Stromal cell of bone marrow (primary cell): ENCODE measurements at regions not wholly inside any gene's neighbourhood (a gene's known extent, or its start where the extent isn't known, plus 50 kb on each side); places are given as distances from the start of the nearest gene placed in this dataset.

ENCODE experiments used
- DNase-seq: peaks from one replicate; pipeline ENCODE4 v3.0.0-alpha.2; 2012; ENCODE audit warnings: low read depth

DNA sequence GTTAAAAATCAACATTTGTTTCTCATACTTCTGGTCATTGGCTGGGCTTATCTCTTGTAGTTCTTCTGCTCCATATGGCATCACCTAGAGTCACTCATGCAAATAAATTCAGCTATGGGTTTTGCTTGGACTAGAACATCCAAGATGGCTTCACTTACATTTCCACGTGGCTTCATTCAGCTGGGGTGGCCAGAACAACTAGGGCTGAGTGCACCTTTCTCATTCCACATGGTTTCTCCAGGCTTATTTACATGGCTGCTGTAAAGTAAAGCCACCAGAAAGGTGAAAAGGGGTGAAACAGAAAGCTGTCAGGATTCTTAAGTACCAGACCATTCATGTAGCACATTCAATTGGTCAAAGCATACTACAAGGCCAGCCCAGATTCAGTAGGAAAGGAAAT, 151.1 kb upstream of the BMP2 start:
- no peak for DNase-seq

GRCh38 chr20:6614836-6615235, 152.7 kb upstream of the BMP2 start:
- no peak for DNase-seq

DNA sequence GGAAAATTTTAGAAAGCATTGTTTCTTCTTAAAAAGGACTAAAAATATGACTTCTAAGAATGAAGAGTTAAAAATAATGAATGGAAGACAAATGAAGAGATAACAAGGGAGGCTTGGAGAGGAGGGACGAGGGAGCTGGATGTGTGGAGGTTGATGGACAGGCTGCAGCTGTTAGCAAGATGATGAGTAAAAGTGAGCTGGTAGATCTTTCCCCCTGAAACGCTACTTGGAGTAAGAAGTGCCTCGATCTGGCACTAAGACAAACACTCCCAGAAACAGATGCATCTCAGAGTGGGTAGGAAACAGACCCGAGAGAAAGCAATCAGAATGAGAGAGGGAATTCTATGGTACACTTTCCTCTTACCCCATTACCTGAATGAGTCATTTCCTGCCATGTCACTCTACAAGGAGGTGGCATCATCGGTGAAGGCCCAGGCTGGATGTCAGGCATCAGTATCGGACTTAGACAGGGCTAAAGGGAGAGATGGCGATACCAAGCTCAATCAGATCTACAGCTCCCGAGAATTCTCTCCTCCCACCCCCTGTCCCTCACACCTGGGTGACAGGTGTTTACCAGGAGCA, 154.1 kb upstream of the BMP2 start:
- no peak for DNase-seq

DNA sequence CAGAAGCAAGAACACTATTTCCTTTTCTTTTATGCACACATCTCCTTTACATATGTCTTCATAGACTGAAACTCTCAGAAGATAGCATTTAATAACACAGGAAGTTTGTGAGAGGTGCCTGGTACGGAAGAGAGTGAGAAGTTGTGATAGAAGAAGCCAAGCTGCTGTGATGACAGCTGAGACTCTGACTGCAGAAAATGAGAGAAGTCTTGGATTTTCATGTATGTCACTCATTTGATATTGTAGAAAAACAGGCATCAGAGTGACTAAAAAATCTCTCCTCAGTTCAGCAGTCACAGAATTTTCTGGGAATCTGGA, 154.9 kb upstream of the BMP2 start:
- no peak for DNase-seq

DNA sequence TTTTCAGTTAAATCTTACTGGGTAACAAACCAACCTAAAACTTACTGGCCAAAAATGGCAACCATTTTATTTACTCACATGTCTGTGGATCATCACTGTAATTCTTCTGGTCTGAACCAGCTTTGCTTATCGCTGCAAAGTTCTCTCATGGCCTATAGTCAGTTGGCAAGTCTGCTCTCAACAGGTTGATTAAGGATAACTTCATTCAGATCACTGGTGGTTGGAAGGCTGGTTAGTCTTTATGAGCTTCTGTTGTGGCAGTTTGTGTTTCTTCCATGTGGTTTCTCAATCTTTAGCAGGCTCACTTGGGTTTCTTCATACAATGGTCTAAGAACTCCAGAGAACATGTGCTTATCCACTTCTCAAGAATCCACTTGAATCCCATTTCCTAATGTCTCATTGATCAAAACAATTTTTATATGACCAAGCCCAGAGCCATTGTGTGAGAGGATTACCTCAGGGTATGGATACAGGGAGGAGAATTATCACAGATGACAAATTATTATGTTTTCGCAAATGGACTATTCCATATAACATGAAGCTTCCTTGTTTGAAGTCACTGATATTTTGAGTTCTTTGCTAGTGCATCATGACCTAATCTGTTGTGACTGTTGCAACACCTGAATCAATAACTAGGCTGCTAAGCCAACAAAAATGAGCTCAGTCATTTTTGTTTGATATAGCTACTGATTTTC, 155.4 kb upstream of the BMP2 start:
- DNase-seq, result no peak

DNA sequence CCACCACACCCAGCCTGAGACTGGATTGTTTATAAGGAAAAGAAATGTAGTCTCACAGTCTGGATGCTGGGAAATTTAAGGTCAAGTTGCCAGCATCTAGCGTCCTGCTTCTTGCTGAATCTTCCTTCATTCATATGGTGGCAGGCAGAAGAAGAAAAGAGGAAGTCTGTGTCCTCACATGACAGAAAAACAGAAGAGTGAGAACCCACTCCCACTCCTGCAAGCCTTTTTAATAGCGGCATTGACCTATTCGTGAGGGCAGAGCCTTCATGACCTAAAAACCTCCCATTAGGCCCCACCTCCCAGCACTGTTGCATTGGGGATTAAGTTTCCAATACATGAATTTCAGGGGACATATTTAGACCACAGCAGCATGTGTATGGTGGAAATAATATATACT, 160.8 kb upstream of the BMP2 start:
- DNase-seq, result no peak

GRCh38 chr20:6605055-6605935, 162.2 kb upstream of the BMP2 start:
- DNase-seq, result no peak

GRCh38 chr20:6604179-6604578, 163.3 kb upstream of the BMP2 start:
- DNase-seq, result no peak

- DNase-seq, result no peak
Measured at GRCh38 chr20:6599876-6600735, 167.4 kb upstream of the BMP2 start.

- no peak for DNase-seq
Measured at GRCh38 chr20:6595704-6596103, 171.8 kb upstream of the BMP2 start.

- peak; percentile 72 for DNase-seq
Measured at GRCh38 chr20:6590891-6591637, 176.4 kb upstream of the BMP2 start.

GRCh38 chr20:6588296-6588695, 179.2 kb upstream of the BMP2 start:
- peak; percentile 41 for DNase-seq

GRCh38 chr20:6583134-6583738, 184.2 kb upstream of the BMP2 start:
- DNase-seq, result no peak

DNA sequence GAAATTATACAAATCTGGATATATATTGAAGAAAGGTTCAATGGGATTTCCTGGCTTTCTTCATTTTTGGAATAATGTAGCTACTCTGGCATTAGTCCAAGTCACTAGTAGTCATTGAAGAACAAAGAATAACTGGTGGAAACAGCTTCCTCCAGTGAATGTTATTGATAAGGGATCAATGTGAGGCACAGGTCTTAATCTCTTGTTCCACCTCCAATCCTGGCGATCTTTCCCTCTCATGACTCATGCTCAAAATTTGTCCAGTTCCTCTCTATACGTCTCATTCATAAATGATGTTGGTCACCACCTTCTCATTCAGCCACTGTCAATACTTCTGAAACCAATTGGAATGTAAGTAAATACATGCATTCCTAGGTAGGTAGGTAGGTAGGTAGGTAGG, 185.0 kb upstream of the BMP2 start:
- no peak for DNase-seq

- DNase-seq, result no peak
Measured at GRCh38 chr20:6580486-6580885, 187.0 kb upstream of the BMP2 start.

GRCh38 chr20:6579824-6580223, 187.7 kb upstream of the BMP2 start:
- no peak for DNase-seq

GRCh38 chr20:6579417-6579816, 188.1 kb upstream of the BMP2 start:
- no peak for DNase-seq

DNA sequence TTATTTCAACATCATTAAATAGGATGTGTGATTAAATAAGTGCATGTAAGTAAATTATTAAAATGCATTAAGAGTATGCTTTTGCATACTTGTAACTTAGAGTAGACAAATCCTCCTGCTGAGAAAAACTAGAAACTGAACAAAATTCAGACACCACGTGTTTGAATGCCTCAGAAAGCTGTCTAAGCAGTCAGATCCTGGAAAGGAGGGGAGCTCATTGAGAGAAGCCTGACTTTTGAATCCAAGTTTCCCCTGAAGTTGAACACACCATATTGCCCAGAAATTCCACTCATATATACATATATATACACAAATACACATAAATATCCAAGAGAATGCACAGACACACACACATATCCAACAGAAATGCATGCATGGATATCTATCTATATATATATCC, 190.0 kb upstream of the BMP2 start:
- DNase-seq, result no peak

- no peak for DNase-seq
Measured at GRCh38 chr20:6576726-6577125, 190.8 kb upstream of the BMP2 start.

- DNase-seq, result no peak
Measured at GRCh38 chr20:6575912-6576401, 191.5 kb upstream of the BMP2 start.

DNA sequence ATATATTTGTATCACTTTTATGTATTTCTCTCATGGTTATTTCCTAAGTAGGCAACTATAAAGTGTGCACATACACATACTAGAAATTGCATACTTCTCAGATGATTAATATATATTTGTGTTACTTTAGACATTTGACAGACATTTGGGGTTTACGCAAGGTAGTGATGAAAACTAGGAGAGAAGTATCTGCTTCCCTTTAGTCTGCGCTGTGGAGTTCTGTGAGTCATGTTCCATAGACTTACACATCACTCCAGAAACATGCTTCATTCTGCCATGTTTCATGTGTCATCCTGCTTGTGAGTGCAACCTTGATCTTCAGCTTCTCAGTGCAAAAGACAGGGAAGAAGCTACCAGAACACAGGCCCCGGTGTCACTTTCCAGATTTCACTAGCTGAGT, 200.7 kb upstream of the BMP2 start:
- DNase-seq, result peak; percentile 76
